H1 (cell line): ENCODE measurements at regions not wholly inside any gene's neighbourhood (a gene's known extent, or its start where the extent isn't known, plus 50 kb on each side); places are given as distances from the start of the nearest gene placed in this dataset.

Experiments
- CTCF ChIA-PET: fragments of 300-600 bp; sonication (Branson Sonifier 250); formaldehyde crosslinking; loops from one replicate; lab custom pipeline; 2021; ENCODE audit not compliant: partially characterized antibody; lab: Charles Lee
- POLR2A ChIA-PET: fragments of 300-600 bp; sonication (Branson Sonifier 250); formaldehyde crosslinking; loops from one replicate; lab custom pipeline; 2021; ENCODE audit warnings: inconsistent platforms; ENCODE audit not compliant: partially characterized antibody; lab: Charles Lee
- DNase-seq, 2 experiments: peaks; one replicate each; pipeline versions ENCODE4 v3.0.0 to v3.0.0-alpha.2; 2010 to 2022; ENCODE audit warnings: low spot score in 2 of 2, low read depth in 1 of 2, mixed read lengths in 1 of 2
- FAIRE-seq: peaks from 2 replicates; lab custom pipeline; 2011; peaks lifted over from hg19 to GRCh38; lab: Jason Lieb, UNC
- H2AFZ ChIP-seq: 2 replicates; pipeline ENCODE4 v1.8.1; 2012; ENCODE audit warnings: low read length, inconsistent platforms
- H2AK5ac ChIP-seq: 2 replicates; pipeline ENCODE4 v1.6.1; 2013; ENCODE audit warnings: low read depth, low read length
- H2BK120ac ChIP-seq: replicated peaks from 2 replicates; pipeline ENCODE3; 2013; ENCODE audit warnings: low read depth, low read length, inconsistent platforms
- H2BK12ac ChIP-seq: 2 replicates; pipeline ENCODE4 v1.6.1; 2013; ENCODE audit warnings: low read depth, low read length
- H2BK15ac ChIP-seq: 2 replicates; pipeline ENCODE4 v1.6.1; 2013; ENCODE audit warnings: low read length
- H2BK20ac ChIP-seq: 2 replicates; pipeline ENCODE4 v1.6.1; 2013; ENCODE audit warnings: low read length
- H2BK5ac ChIP-seq: 2 replicates; pipeline ENCODE4 v1.6.1; 2013; ENCODE audit warnings: low read depth, low read length
- H3K14ac ChIP-seq: 2 replicates; pipeline ENCODE4 v1.6.1; 2013; ENCODE audit warnings: inconsistent platforms; ENCODE audit not compliant: insufficient read length
- H3K18ac ChIP-seq: 2 replicates; pipeline ENCODE4 v1.6.1; 2013; ENCODE audit warnings: low read length; ENCODE audit errors: extremely low read depth
- H3K23ac ChIP-seq: 2 replicates; pipeline ENCODE4 v1.6.1; 2013; ENCODE audit warnings: inconsistent platforms; ENCODE audit not compliant: insufficient read length
- H3K23me2 ChIP-seq: 2 replicates; pipeline ENCODE4 v1.6.1; 2013; ENCODE audit warnings: low read depth, low read length
- H3K27ac ChIP-seq: 2 replicates; pipeline ENCODE4 v1.6.1; 2011; ENCODE audit warnings: low read depth, low read length, inconsistent platforms
- H3K27me3 ChIP-seq, 4 experiments: replicated peaks in 1 of 4; 1 replicate in 1 of 4; 2 replicates in 3 of 4; pipeline versions ENCODE4 v1.6.1 to v1.8.1; 2011 to 2013; ENCODE audit warnings: low read length in 3 of 4, mild to moderate bottlenecking in 3 of 4, inconsistent platforms in 2 of 4, mixed read lengths in 2 of 4, moderate library complexity in 1 of 4; ENCODE audit not compliant: control insufficient read depth in 3 of 4, insufficient read depth in 3 of 4; ENCODE audit errors: extremely low read depth in 1 of 4
- H3K36me3 ChIP-seq, 4 experiments: 2 replicates each; pipeline versions ENCODE4 v1.6.1 to v1.8.1; 2011 to 2013; ENCODE audit warnings: mild to moderate bottlenecking in 4 of 4, low read length in 3 of 4, moderate library complexity in 2 of 4, control low read depth in 1 of 4, inconsistent platforms in 1 of 4; ENCODE audit not compliant: insufficient read depth in 4 of 4, control insufficient read depth in 2 of 4
- H3K4ac ChIP-seq: replicated peaks from 2 replicates; pipeline ENCODE3; 2013; ENCODE audit warnings: low read length, low read depth, mixed read lengths, inconsistent platforms; ENCODE audit not compliant: insufficient read length
- H3K4me1 ChIP-seq, 4 experiments: replicated peaks in 1 of 4; 1 replicate in 1 of 4; 2 replicates in 3 of 4; pipeline versions ENCODE4 v1.6.1 to v1.8.1; 2011 to 2013; ENCODE audit warnings: low read length in 3 of 4, inconsistent platforms in 2 of 4, mixed read lengths in 1 of 4; ENCODE audit not compliant: insufficient read depth in 4 of 4, control insufficient read depth in 3 of 4
- H3K4me2 ChIP-seq, 2 experiments: 2 replicates each; pipeline versions ENCODE4 v1.6.1 to v1.8.1; 2011 to 2013; ENCODE audit warnings: low read depth in 2 of 2, low read length in 2 of 2, control low read depth in 1 of 2, inconsistent platforms in 1 of 2, mild to moderate bottlenecking in 1 of 2; ENCODE audit not compliant: insufficient read depth in 1 of 2
- H3K4me3 ChIP-seq, 4 experiments: fragments of 200-600, 300-600 bp in 1 of 4; sonication (generic), shearing (Covaris generic), sonication (Bioruptor Twin) in 1 of 4; 2 replicates each; pipeline versions ENCODE4 v1.5.1 to v1.8.1; 2011 to 2016; ENCODE audit warnings: low read length in 4 of 4, low read depth in 3 of 4, control low read depth in 2 of 4, inconsistent platforms in 2 of 4, mild to moderate bottlenecking in 2 of 4, mixed read lengths in 1 of 4, moderate library complexity in 1 of 4; ENCODE audit not compliant: insufficient read depth in 2 of 4; ENCODE audit errors: extremely low read depth in 1 of 4
- H3K56ac ChIP-seq: replicated peaks from 2 replicates; pipeline ENCODE3; 2013; ENCODE audit warnings: low read depth, mild to moderate bottlenecking, mixed read lengths, low read length, inconsistent platforms; ENCODE audit not compliant: insufficient read length
- H3K79me1 ChIP-seq: 2 replicates; pipeline ENCODE4 v1.6.1; 2013; ENCODE audit warnings: low read depth, low read length, control low read depth
- H3K79me2 ChIP-seq, 2 experiments: 2 replicates each; pipeline versions ENCODE4 v1.6.1 to v1.8.1; 2012 to 2013; ENCODE audit warnings: low read length in 2 of 2, mild to moderate bottlenecking in 2 of 2, inconsistent platforms in 1 of 2; ENCODE audit not compliant: insufficient read depth in 2 of 2, control insufficient read depth in 1 of 2
- H3K9ac ChIP-seq, 4 experiments: replicated peaks in 1 of 4; 1 replicate in 1 of 4; 2 replicates in 3 of 4; pipeline versions ENCODE4 v1.6.1 to v1.8.1; 2011 to 2013; ENCODE audit warnings: low read depth in 3 of 4, low read length in 3 of 4, control low read depth in 2 of 4, mild to moderate bottlenecking in 2 of 4, moderate library complexity in 2 of 4, inconsistent platforms in 1 of 4; ENCODE audit errors: extremely low read depth in 1 of 4
- H3K9me3 ChIP-seq, 2 experiments: 2 replicates each; pipeline versions ENCODE4 v1.6.1 to v1.8.1; 2012 to 2013; ENCODE audit warnings: mild to moderate bottlenecking in 2 of 2, moderate library complexity in 2 of 2, control low read depth in 1 of 2, inconsistent platforms in 1 of 2, low read depth in 1 of 2, low read length in 1 of 2, mixed read lengths in 1 of 2; ENCODE audit not compliant: insufficient read depth in 2 of 2
- H4K20me1 ChIP-seq, 2 experiments: replicated peaks in 1 of 2; 2 replicates each; pipeline versions ENCODE3 to v1.8.1; 2011 to 2013; ENCODE audit warnings: inconsistent platforms in 2 of 2, low read length in 2 of 2, mild to moderate bottlenecking in 1 of 2; ENCODE audit not compliant: insufficient read depth in 2 of 2, control insufficient read depth in 1 of 2
- H4K5ac ChIP-seq: 2 replicates; pipeline ENCODE4 v1.6.1; 2013; ENCODE audit warnings: low read length, low read depth, mixed read lengths, inconsistent platforms; ENCODE audit not compliant: insufficient read length
- H4K8ac ChIP-seq: 2 replicates; pipeline ENCODE4 v1.8.0; 2013; ENCODE audit warnings: mild to moderate bottlenecking, moderate library complexity, low read length, inconsistent platforms; ENCODE audit not compliant: insufficient read depth; ENCODE audit errors: extremely low read depth
- H4K91ac ChIP-seq: replicated peaks from 2 replicates; pipeline ENCODE3; 2013; ENCODE audit warnings: low read length, mixed read lengths, inconsistent platforms; ENCODE audit not compliant: insufficient read length
- BACH1 ChIP-seq: IDR thresholded peaks from 2 replicates; pipeline ENCODE4 v1.6.1; 2012; ENCODE audit warnings: low read length, improper control_type of control experiment
- CHD2 ChIP-seq: IDR thresholded peaks from 2 replicates; pipeline ENCODE4 v1.6.1; 2012; ENCODE audit warnings: low read length, improper control_type of control experiment
- E2F6 ChIP-seq: IDR thresholded peaks from 2 replicates; pipeline ENCODE4 v1.6.1; 2012; ENCODE audit warnings: inconsistent platforms
- GABPA ChIP-seq: IDR thresholded peaks from 2 replicates; pipeline ENCODE4 v1.6.1; 2011; ENCODE audit warnings: mild to moderate bottlenecking, low read length, moderate library complexity, borderline replicate concordance; ENCODE audit not compliant: insufficient read depth
- JUN ChIP-seq: IDR thresholded peaks from 2 replicates; pipeline ENCODE4 v1.6.1; 2011; ENCODE audit warnings: low read depth, mild to moderate bottlenecking, improper control_type of control experiment, low read length
- MAFK ChIP-seq: IDR thresholded peaks from 2 replicates; pipeline ENCODE4 v1.6.1; 2012; ENCODE audit warnings: low read depth, mild to moderate bottlenecking, improper control_type of control experiment, low read length
- PHF8 ChIP-seq: fragments of 200-600 bp; sonication (generic); conservative IDR thresholded peaks from 2 replicates; pipeline ENCODE4 v1.7.1; 2012; ENCODE audit warnings: low read depth, mild to moderate bottlenecking, inconsistent platforms, low read length, moderate library complexity
- RAD21 ChIP-seq, 2 experiments: IDR thresholded peaks in 1 of 2; conservative IDR thresholded peaks in 1 of 2; 2 replicates each; pipeline ENCODE4 v1.6.1; 2011; ENCODE audit warnings: low read depth in 2 of 2, low read length in 2 of 2, improper control_type of control experiment in 1 of 2, inconsistent platforms in 1 of 2, mild to moderate bottlenecking in 1 of 2, moderate library complexity in 1 of 2
- RBBP5 ChIP-seq: IDR thresholded peaks from 2 replicates; pipeline ENCODE4 v1.7.1; 2012; ENCODE audit warnings: low read depth, mild to moderate bottlenecking, inconsistent platforms, low read length, moderate library complexity, borderline replicate concordance
- RFX5 ChIP-seq: IDR thresholded peaks from 2 replicates; pipeline ENCODE4 v1.6.1; 2011; ENCODE audit warnings: low read depth, low read length, improper control_type of control experiment, borderline replicate concordance
- RNF2 ChIP-seq: fragments of 200-900, 300-1000 bp; sonication (generic); IDR thresholded peaks from 2 replicates; pipeline ENCODE4 v1.7.1; 2016; ENCODE audit warnings: borderline replicate concordance, low read depth, mild to moderate bottlenecking, antibody characterized with exemption, low read length; ENCODE audit not compliant: poor library complexity, severe bottlenecking; ENCODE audit errors: missing control alignments
- SP2 ChIP-seq: IDR thresholded peaks from 2 replicates; pipeline ENCODE4 v1.6.1; 2012; ENCODE audit warnings: mild to moderate bottlenecking, low read length, inconsistent platforms
- TAF1 ChIP-seq: IDR thresholded peaks from 2 replicates; pipeline ENCODE4 v1.6.1; 2011; ENCODE audit warnings: mild to moderate bottlenecking, low read depth, low read length
- TCF12 ChIP-seq: IDR thresholded peaks from 2 replicates; pipeline ENCODE4 v1.6.1; 2011; ENCODE audit warnings: low read depth, mild to moderate bottlenecking, low read length
- YY1 ChIP-seq: IDR thresholded peaks from 2 replicates; pipeline ENCODE4 v1.6.1; 2011; ENCODE audit warnings: low read depth, mild to moderate bottlenecking, low read length

- H4K20me1 ChIP-seq = no peaks in the 10 kb centered on the region
- no peak overlapping the region for H3K23ac ChIP-seq
- no peak overlapping the region for H4K8ac ChIP-seq
- no peaks in the 10 kb centered on the region for H3K79me1 ChIP-seq
- H3K4ac ChIP-seq = no peak overlapping the region
- H3K27ac ChIP-seq = no peak overlapping the region
- POLR2A ChIA-PET = no interaction called here
- H3K56ac ChIP-seq = no peak overlapping the region
- H3K79me2 ChIP-seq = no peaks in the 10 kb centered on the region
- CTCF ChIA-PET = no interaction called here
- H2BK20ac ChIP-seq = no peak overlapping the region
- H3K4me3 ChIP-seq = no peak overlapping the region
- no peaks in the 10 kb centered on the region for H3K23me2 ChIP-seq
- H3K36me3 ChIP-seq = 0 out of 8 replicates have a peak, but pooled peaks cover 0 to 2% (median 0%) of the 10 kb centered on the region in 4 experiments
- H3K14ac ChIP-seq = no peak overlapping the region
- no peak overlapping the region for H2AK5ac ChIP-seq
- H4K91ac ChIP-seq = no peak overlapping the region
- FAIRE-seq = no peak
- no peaks in the 10 kb centered on the region for H3K4me1 ChIP-seq
- H3K9me3 ChIP-seq = peaks cover 3 to 8% of the 10 kb centered on the region in 2 experiments; a peak in 3 of 4 replicates
- no peak overlapping the region for H2BK120ac ChIP-seq
- no peak overlapping the region for H3K18ac ChIP-seq
- H3K9ac ChIP-seq = no peak overlapping the region
- no peak overlapping the region for H4K5ac ChIP-seq
- no peak overlapping the region for H2AFZ ChIP-seq
- H3K27me3 ChIP-seq = no peaks in the 10 kb centered on the region
- no peak overlapping the region for H2BK5ac ChIP-seq
- H2BK12ac ChIP-seq = no peak overlapping the region
- H3K4me2 ChIP-seq = no peak overlapping the region
- no peak overlapping the region for H2BK15ac ChIP-seq
- no peak for DNase-seq
- TF ChIP-seq E2F6 (no peak), YY1 (no peak), RNF2 (no peak), CHD2 (no peak), RBBP5 (no peak), GABPA (no peak), RFX5 (no peak), RAD21 (IDR thresholded peaks at IDR 0.05 in 1 of 2, conservative IDR thresholded peaks at IDR 0.05 in 1 of 2; ENCODE audit: low read depth in 2 of 2, low read length in 2 of 2) (no peak), TCF12 (no peak), JUN (no peak), PHF8 (no peak), BACH1 (no peak), MAFK (no peak), SP2 (no peak), TAF1 (no peak)
Observed at GRCh38 chr6:73901311-73901710, 205.3 kb downstream of the CD109 start.
